ENCODE measurements at regions not wholly inside any gene's neighbourhood (a gene's known extent, or its start where the extent isn't known, plus 50 kb on each side); places are given as distances from the start of the nearest gene placed in this dataset.

- Histone ChIP-seq H3K79me2 (ENCODE audit: insufficient read depth, low read length) (no peaks in the 10 kb centered on the region), H3K27me3 (ENCODE audit: insufficient read depth, low read length, poor library complexity, severe bottlenecking) (no peaks in the 10 kb centered on the region), H3K9me3 (ENCODE audit: insufficient read depth, low read depth, low read length) (peaks cover 4% of the 10 kb centered on the region; the same call in 1 of the 2 replicates), H3K4me1 (ENCODE audit: insufficient read depth, low read length, poor library complexity, severe bottlenecking) (no peaks in the 10 kb centered on the region), H2AFZ (ENCODE audit: low read length) (no peak overlapping the region), H3F3A (ENCODE audit: low read depth) (no peaks in the 10 kb centered on the region), H4K20me1 (ENCODE audit: insufficient read depth, low read length, poor library complexity, severe bottlenecking) (no peaks in the 10 kb centered on the region), H3K4me3 (ENCODE audit: low read length, poor library complexity, severe bottlenecking) (no peak overlapping the region), H3K9ac (ENCODE audit: low read depth, low read length, poor library complexity, severe bottlenecking) (no peak overlapping the region), H3K9me2 (replicated peaks; ENCODE audit: low read depth, low read length) (no peaks in the 10 kb centered on the region), H3K4me2 (ENCODE audit: low read depth, low read length, poor library complexity, severe bottlenecking) (no peak overlapping the region), H3K36me3 (ENCODE audit: insufficient read depth, low read length) (no peaks in the 10 kb centered on the region)
- TF ChIP-seq EZH2phosphoT487 (IDR thresholded peaks at IDR 0.05; ENCODE audit: borderline replicate concordance) (no peak), CTCF (conservative IDR thresholded peaks at IDR 0.05; ENCODE audit: low read length) (no peak)
Measured at GRCh38 chr6:165002866-165003265, 306.5 kb downstream of the C6orf118 start.

- Histone ChIP-seq H3K36me3 (ENCODE audit: insufficient read depth, low read length) (no peaks in the 10 kb centered on the region), H3K27me3 (ENCODE audit: insufficient read depth, low read length, poor library complexity, severe bottlenecking) (no peaks in the 10 kb centered on the region), H3K4me2 (ENCODE audit: low read depth, low read length, poor library complexity, severe bottlenecking) (no peak overlapping the region), H3F3A (ENCODE audit: low read depth) (no peaks in the 10 kb centered on the region), H3K9ac (ENCODE audit: low read depth, low read length, poor library complexity, severe bottlenecking) (no peak overlapping the region), H4K20me1 (ENCODE audit: insufficient read depth, low read length, poor library complexity, severe bottlenecking) (no peaks in the 10 kb centered on the region), H3K79me2 (ENCODE audit: insufficient read depth, low read length) (no peaks in the 10 kb centered on the region), H3K9me3 (ENCODE audit: insufficient read depth, low read depth, low read length) (peaks cover 4% of the 10 kb centered on the region; the same call in 1 of the 2 replicates), H2AFZ (ENCODE audit: low read length) (no peak overlapping the region), H3K4me3 (ENCODE audit: low read length, poor library complexity, severe bottlenecking) (no peak overlapping the region), H3K4me1 (ENCODE audit: insufficient read depth, low read length, poor library complexity, severe bottlenecking) (no peaks in the 10 kb centered on the region), H3K9me2 (replicated peaks; ENCODE audit: low read depth, low read length) (no peaks in the 10 kb centered on the region)
- TF ChIP-seq EZH2phosphoT487 (IDR thresholded peaks at IDR 0.05; ENCODE audit: borderline replicate concordance) = no peak
- TF ChIP-seq CTCF (conservative IDR thresholded peaks at IDR 0.05; ENCODE audit: low read length) = no peak
Measured at GRCh38 chr6:165002358-165002757, 307.0 kb downstream of the C6orf118 start.

GRCh38 chr6:165001502-165002157, 307.8 kb downstream of the C6orf118 start:
- H3F3A ChIP-seq (ENCODE audit: low read depth) = no peaks in the 10 kb centered on the region
- H3K36me3 ChIP-seq (ENCODE audit: insufficient read depth, low read length) = no peaks in the 10 kb centered on the region
- H3K4me2 ChIP-seq (ENCODE audit: low read depth, low read length, poor library complexity, severe bottlenecking) = no peak overlapping the region
- TF ChIP-seq EZH2phosphoT487 (IDR thresholded peaks at IDR 0.05; ENCODE audit: borderline replicate concordance) (no peak), CTCF (conservative IDR thresholded peaks at IDR 0.05; ENCODE audit: low read length) (no peak)
- H3K4me1 ChIP-seq (ENCODE audit: insufficient read depth, low read length, poor library complexity, severe bottlenecking) = no peaks in the 10 kb centered on the region
- no peak overlapping the region for H3K9ac ChIP-seq (ENCODE audit: low read depth, low read length, poor library complexity, severe bottlenecking)
- no peaks in the 10 kb centered on the region for H3K27me3 ChIP-seq (ENCODE audit: insufficient read depth, low read length, poor library complexity, severe bottlenecking)
- H2AFZ ChIP-seq (ENCODE audit: low read length) = no peak overlapping the region
- H3K9me3 ChIP-seq (ENCODE audit: insufficient read depth, low read depth, low read length) = peaks cover 4% of the 10 kb centered on the region; the same call in 1 of the 2 replicates
- no peaks in the 10 kb centered on the region for H4K20me1 ChIP-seq (ENCODE audit: insufficient read depth, low read length, poor library complexity, severe bottlenecking)
- no peaks in the 10 kb centered on the region for H3K9me2 ChIP-seq (replicated peaks; ENCODE audit: low read depth, low read length)
- H3K79me2 ChIP-seq (ENCODE audit: insufficient read depth, low read length) = no peaks in the 10 kb centered on the region
- H3K4me3 ChIP-seq (ENCODE audit: low read length, poor library complexity, severe bottlenecking) = no peak overlapping the region
